ENCODE measurements at regions not wholly inside any gene's neighbourhood (a gene's known extent, or its start where the extent isn't known, plus 50 kb on each side); places are given as distances from the start of the nearest gene placed in this dataset.

GRCh38 chr2:71903841-71904240 is 243.8 kb downstream of the CYP26B1 start:
- no peak for TF ChIP-seq CTCF (IDR thresholded peaks at IDR 0.05)
- TF ChIP-seq POLR2A (IDR thresholded peaks at IDR 0.05) = no peak
- Histone ChIP-seq H3K4me3 (no peak overlapping the region), H3K27me3 (no peaks in the 10 kb centered on the region), H3K9me3 (no peaks in the 10 kb centered on the region), H3K27ac (no peak overlapping the region), H3K4me1 (no peaks in the 10 kb centered on the region), H3K36me3 (no peaks in the 10 kb centered on the region)
- intact Hi-C loops (cut with DNase I) = no loop called here
- ATAC-seq (no peak), DNase-seq (no peak)
- WGBS (ENCODE audit: insufficient coverage, low coverage, low lambda C conversion rate, missing lambda C conversion rate) = 68% methylated on average over 1 of the region's 1 CpG

GRCh38 chr2:71901466-71901865 is 246.2 kb downstream of the CYP26B1 start:
- H3K36me3 ChIP-seq = no peaks in the 10 kb centered on the region
- intact Hi-C loops (cut with DNase I) = no loop called here

GRCh38 chr2:71898851-71899681 is 248.6 kb downstream of the CYP26B1 start:
- Histone ChIP-seq H3K27me3 (no peaks in the 10 kb centered on the region), H3K36me3 (no peaks in the 10 kb centered on the region), H3K4me3 (no peak overlapping the region), H3K27ac (no peak overlapping the region), H3K9me3 (no peaks in the 10 kb centered on the region), H3K4me1 (no peaks in the 10 kb centered on the region)
- DNase-seq (no peak), ATAC-seq (no peak)
- intact Hi-C loops (cut with DNase I) = no loop called here
- 57% methylated on average over 24 of the region's 29 CpGs for WGBS (ENCODE audit: insufficient coverage, low coverage, low lambda C conversion rate, missing lambda C conversion rate)
- TF ChIP-seq CTCF (IDR thresholded peaks at IDR 0.05) (no peak), POLR2A (IDR thresholded peaks at IDR 0.05) (no peak)

More at GRCh38 chr2:71901466-71901865, 246.2 kb downstream of the CYP26B1 start:
- Histone ChIP-seq H3K4me1 (no peaks in the 10 kb centered on the region), H3K27me3 (no peaks in the 10 kb centered on the region), H3K27ac (no peak overlapping the region), H3K4me3 (no peak overlapping the region), H3K9me3 (no peaks in the 10 kb centered on the region)
- TF ChIP-seq POLR2A (IDR thresholded peaks at IDR 0.05) = no peak
- TF ChIP-seq CTCF (IDR thresholded peaks at IDR 0.05) = no peak
- 50% methylated on average over 1 of the region's 1 CpG for WGBS (ENCODE audit: insufficient coverage, low coverage, low lambda C conversion rate, missing lambda C conversion rate)
- ATAC-seq (no peak), DNase-seq (no peak)

GRCh38 chr2:71898375-71898774 is 249.3 kb downstream of the CYP26B1 start:
- DNase-seq = no peak
- ATAC-seq = no peak
- Histone ChIP-seq H3K27ac (no peak overlapping the region), H3K9me3 (no peaks in the 10 kb centered on the region), H3K27me3 (no peaks in the 10 kb centered on the region), H3K36me3 (no peaks in the 10 kb centered on the region), H3K4me3 (no peak overlapping the region), H3K4me1 (no peaks in the 10 kb centered on the region)
- TF ChIP-seq POLR2A (IDR thresholded peaks at IDR 0.05) = no peak
- no peak for TF ChIP-seq CTCF (IDR thresholded peaks at IDR 0.05)
- intact Hi-C loops (cut with DNase I) = no loop called here
- WGBS (ENCODE audit: insufficient coverage, low coverage, low lambda C conversion rate, missing lambda C conversion rate) = 81% methylated on average over 6 of the region's 9 CpGs
